HG03469 (cell line): ENCODE measurements at regions not wholly inside any gene's neighbourhood (a gene's known extent, or its start where the extent isn't known, plus 50 kb on each side); places are given as distances from the start of the nearest gene placed in this dataset.

Source experiments
- ATAC-seq: cut with Tn5 transposase; IDR thresholded peaks from one replicate; pipeline ENCODE4 v1.9.1; 2021; ENCODE audit warnings: mild to moderate bottlenecking, moderate library complexity, moderate number of reproducible peaks; ENCODE audit not compliant: unreplicated experiment

- ATAC-seq = no peak
Measured at GRCh38 chr13:44170731-44171130, 202.9 kb upstream of the SERP2 start.

GRCh38 chr13:44171156-44171555 lies 202.5 kb upstream of the SERP2 start:
- ATAC-seq = no peak

GRCh38 chr13:44171861-44172260 lies 201.8 kb upstream of the SERP2 start:
- ATAC-seq = no peak

- ATAC-seq = no peak
Measured at GRCh38 chr13:44172281-44172810, 201.3 kb upstream of the SERP2 start.

- ATAC-seq = no peak
Measured at GRCh38 chr13:44174769-44175425, 198.7 kb upstream of the SERP2 start.

- ATAC-seq = no peak
Measured at GRCh38 chr13:44176173-44176572, 197.5 kb upstream of the SERP2 start.

GRCh38 chr13:44180876-44181536 lies 192.6 kb upstream of the SERP2 start:
- ATAC-seq = no peak

GRCh38 chr13:44181931-44182330 lies 191.7 kb upstream of the SERP2 start:
- no peak for ATAC-seq

GRCh38 chr13:44184740-44185139 lies 188.9 kb upstream of the SERP2 start:
- ATAC-seq = no peak

GRCh38 chr13:44188257-44188656 lies 185.4 kb upstream of the SERP2 start:
- no peak for ATAC-seq

- ATAC-seq = no peak
Measured at GRCh38 chr13:44189085-44189484, 184.5 kb upstream of the SERP2 start.

- no peak for ATAC-seq
Measured at GRCh38 chr13:44191103-44191502, 182.5 kb upstream of the SERP2 start.

GRCh38 chr13:44191504-44192171 lies 182.0 kb upstream of the SERP2 start:
- ATAC-seq = no peak

GRCh38 chr13:44193731-44194130 lies 179.9 kb upstream of the SERP2 start:
- no peak for ATAC-seq

GRCh38 chr13:44195245-44195644 lies 178.4 kb upstream of the SERP2 start:
- no peak for ATAC-seq

- ATAC-seq = no peak
Measured at GRCh38 chr13:44196196-44196751, 177.3 kb upstream of the SERP2 start.

- peak; percentile 84 for ATAC-seq
Measured at GRCh38 chr13:44197791-44198770, 175.5 kb upstream of the SERP2 start.

GRCh38 chr13:44198826-44199225 lies 174.8 kb upstream of the SERP2 start:
- no peak for ATAC-seq

- ATAC-seq = no peak
Measured at GRCh38 chr13:44199627-44200207, 173.9 kb upstream of the SERP2 start.

GRCh38 chr13:44206434-44206833 lies 167.2 kb upstream of the SERP2 start:
- ATAC-seq = no peak
